OCI-LY1 (cell line): ENCODE measurements at regions not wholly inside any gene's neighbourhood (a gene's known extent, or its start where the extent isn't known, plus 50 kb on each side); places are given as distances from the start of the nearest gene placed in this dataset.

ENCODE experiments used
- H2AFZ ChIP-seq: fragments of 200-600 bp; sonication (generic), shearing (Covaris generic); 2 replicates; pipeline ENCODE4 v1.6.0; 2014; ENCODE audit warnings: antibody characterized with exemption, mild to moderate bottlenecking, low read length
- H3F3A ChIP-seq: fragments of 200-600 bp; sonication (generic), shearing (Covaris generic); 2 replicates; pipeline ENCODE4 v1.6.0; 2014; ENCODE audit warnings: mild to moderate bottlenecking, antibody characterized with exemption, low read length, moderate library complexity; ENCODE audit not compliant: insufficient read depth
- H3K27ac ChIP-seq: fragments of 200-600 bp; sonication (generic); 2 replicates; pipeline ENCODE4 v1.5.1; 2014; ENCODE audit warnings: low read length, mixed run types, mild to moderate bottlenecking, low read depth; ENCODE audit not compliant: poor library complexity, severe bottlenecking
- H3K27me3 ChIP-seq: fragments of 200-600 bp; sonication (generic); 2 replicates; pipeline ENCODE4 v1.6.0; 2014; ENCODE audit warnings: antibody characterized with exemption, mild to moderate bottlenecking, low read length, moderate library complexity; ENCODE audit not compliant: insufficient read depth
- H3K36me3 ChIP-seq: fragments of 200-600 bp; sonication (generic); 2 replicates; pipeline ENCODE4 v1.6.1; 2014; ENCODE audit warnings: mild to moderate bottlenecking, antibody characterized with exemption, low read length, moderate library complexity, mixed read lengths; ENCODE audit not compliant: insufficient read depth
- H3K4me1 ChIP-seq: fragments of 200-600 bp; sonication (generic); 2 replicates; pipeline ENCODE4 v1.5.1; 2014; ENCODE audit warnings: mild to moderate bottlenecking, low read length, moderate library complexity; ENCODE audit not compliant: insufficient read depth, severe bottlenecking
- H3K4me2 ChIP-seq: fragments of 200-600 bp; sonication (generic), shearing (Covaris generic); 2 replicates; pipeline ENCODE4 v1.6.1; 2014; ENCODE audit warnings: low read length
- H3K4me3 ChIP-seq: fragments of 200-600 bp; sonication (generic); 2 replicates; pipeline ENCODE4 v1.5.1; 2014; ENCODE audit warnings: low read length, low read depth, mild to moderate bottlenecking, mixed read lengths; ENCODE audit not compliant: poor library complexity, severe bottlenecking
- H3K79me2 ChIP-seq: fragments of 200-600 bp; shearing (Covaris generic); 2 replicates; pipeline ENCODE4 v1.6.1; 2016; ENCODE audit warnings: mixed run types, low read length, mixed read lengths; ENCODE audit not compliant: insufficient read depth
- H3K9ac ChIP-seq: fragments of 200-600 bp; sonication (generic), shearing (Covaris generic); 2 replicates; pipeline ENCODE4 v1.6.1; 2014; ENCODE audit warnings: mild to moderate bottlenecking, low read length, mixed read lengths
- H3K9me2 ChIP-seq: fragments of 200-600 bp; sonication (generic), shearing (Covaris generic); 2 replicates; pipeline ENCODE4 v1.6.1; 2014; ENCODE audit warnings: low read depth, mild to moderate bottlenecking, low read length, mixed read lengths
- H3K9me3 ChIP-seq: fragments of 200-600 bp; shearing (Covaris generic); 2 replicates; pipeline ENCODE4 v1.6.1; 2014; ENCODE audit warnings: low read length, mixed read lengths
- H4K20me1 ChIP-seq: fragments of 200-600 bp; sonication (generic), shearing (Covaris generic); 2 replicates; pipeline ENCODE4 v1.6.0; 2016; ENCODE audit warnings: mild to moderate bottlenecking, low read length; ENCODE audit not compliant: insufficient read depth
- EZH2 ChIP-seq: fragments of 200-600 bp; sonication (generic), shearing (Covaris generic); IDR thresholded peaks from 2 replicates; pipeline ENCODE4 v1.8.0; 2017; ENCODE audit warnings: borderline replicate concordance, mixed run types, mild to moderate bottlenecking, antibody characterized with exemption, low read length, moderate library complexity, mixed read lengths
- TF ChIP-seq, protein P1 (sequence below): fragments of 200-600 bp; sonication (generic), shearing (Covaris generic); IDR thresholded peaks from 2 replicates; pipeline ENCODE4 v1.5.1; 2017; ENCODE audit warnings: mild to moderate bottlenecking, antibody characterized with exemption, low read length, moderate library complexity, mixed read lengths

DNA sequence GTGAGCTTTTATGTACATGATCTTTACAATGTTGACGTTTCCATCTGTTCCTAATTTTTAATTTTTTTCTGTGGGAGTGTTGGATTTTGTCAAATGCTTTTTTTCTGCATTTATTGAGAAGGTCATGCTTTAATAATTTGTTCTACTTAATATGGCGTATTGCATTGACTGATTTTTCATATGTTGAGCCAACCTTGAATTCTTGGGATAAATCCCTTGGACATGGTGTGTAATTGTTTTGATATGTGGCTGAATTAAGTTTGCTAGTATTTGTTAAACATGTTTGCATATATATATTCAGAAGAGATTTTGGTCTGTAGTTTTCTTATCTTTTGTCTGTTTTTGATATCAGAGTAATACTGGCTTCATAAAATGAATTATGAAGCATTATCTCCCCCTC, 256.7 kb downstream of the EDEM1 start:
- TF ChIP-seq, protein P1, sequence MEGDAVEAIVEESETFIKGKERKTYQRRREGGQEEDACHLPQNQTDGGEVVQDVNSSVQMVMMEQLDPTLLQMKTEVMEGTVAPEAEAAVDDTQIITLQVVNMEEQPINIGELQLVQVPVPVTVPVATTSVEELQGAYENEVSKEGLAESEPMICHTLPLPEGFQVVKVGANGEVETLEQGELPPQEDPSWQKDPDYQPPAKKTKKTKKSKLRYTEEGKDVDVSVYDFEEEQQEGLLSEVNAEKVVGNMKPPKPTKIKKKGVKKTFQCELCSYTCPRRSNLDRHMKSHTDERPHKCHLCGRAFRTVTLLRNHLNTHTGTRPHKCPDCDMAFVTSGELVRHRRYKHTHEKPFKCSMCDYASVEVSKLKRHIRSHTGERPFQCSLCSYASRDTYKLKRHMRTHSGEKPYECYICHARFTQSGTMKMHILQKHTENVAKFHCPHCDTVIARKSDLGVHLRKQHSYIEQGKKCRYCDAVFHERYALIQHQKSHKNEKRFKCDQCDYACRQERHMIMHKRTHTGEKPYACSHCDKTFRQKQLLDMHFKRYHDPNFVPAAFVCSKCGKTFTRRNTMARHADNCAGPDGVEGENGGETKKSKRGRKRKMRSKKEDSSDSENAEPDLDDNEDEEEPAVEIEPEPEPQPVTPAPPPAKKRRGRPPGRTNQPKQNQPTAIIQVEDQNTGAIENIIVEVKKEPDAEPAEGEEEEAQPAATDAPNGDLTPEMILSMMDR, result no peak
- no peak for TF ChIP-seq EZH2
- no peaks in the 10 kb centered on the region for H4K20me1 ChIP-seq
- H3K36me3 ChIP-seq, result no peaks in the 10 kb centered on the region
- no peaks in the 10 kb centered on the region for H3F3A ChIP-seq
- H3K4me2 ChIP-seq, result no peak overlapping the region
- H2AFZ ChIP-seq, result no peak overlapping the region
- H3K9ac ChIP-seq, result no peak overlapping the region
- H3K79me2 ChIP-seq, result no peaks in the 10 kb centered on the region
- no peak overlapping the region for H3K4me3 ChIP-seq
- no peaks in the 10 kb centered on the region for H3K9me3 ChIP-seq
- no peak overlapping the region for H3K27ac ChIP-seq
- H3K9me2 ChIP-seq, result no peaks in the 10 kb centered on the region
- no peaks in the 10 kb centered on the region for H3K4me1 ChIP-seq
- H3K27me3 ChIP-seq, result no peaks in the 10 kb centered on the region

- H3K79me2 ChIP-seq, result no peaks in the 10 kb centered on the region
- no peak overlapping the region for H3K9ac ChIP-seq
- TF ChIP-seq, protein P1, result no peak
- TF ChIP-seq EZH2, result no peak
- no peak overlapping the region for H3K4me3 ChIP-seq
- H3K36me3 ChIP-seq, result no peaks in the 10 kb centered on the region
- no peaks in the 10 kb centered on the region for H3K4me1 ChIP-seq
- no peak overlapping the region for H2AFZ ChIP-seq
- H4K20me1 ChIP-seq, result no peaks in the 10 kb centered on the region
- H3K27ac ChIP-seq, result no peak overlapping the region
- H3F3A ChIP-seq, result no peaks in the 10 kb centered on the region
- H3K9me2 ChIP-seq, result no peaks in the 10 kb centered on the region
- H3K9me3 ChIP-seq, result no peaks in the 10 kb centered on the region
- no peaks in the 10 kb centered on the region for H3K27me3 ChIP-seq
- no peak overlapping the region for H3K4me2 ChIP-seq
Observed at GRCh38 chr3:5445676-5446201, 258.2 kb downstream of the EDEM1 start.

DNA sequence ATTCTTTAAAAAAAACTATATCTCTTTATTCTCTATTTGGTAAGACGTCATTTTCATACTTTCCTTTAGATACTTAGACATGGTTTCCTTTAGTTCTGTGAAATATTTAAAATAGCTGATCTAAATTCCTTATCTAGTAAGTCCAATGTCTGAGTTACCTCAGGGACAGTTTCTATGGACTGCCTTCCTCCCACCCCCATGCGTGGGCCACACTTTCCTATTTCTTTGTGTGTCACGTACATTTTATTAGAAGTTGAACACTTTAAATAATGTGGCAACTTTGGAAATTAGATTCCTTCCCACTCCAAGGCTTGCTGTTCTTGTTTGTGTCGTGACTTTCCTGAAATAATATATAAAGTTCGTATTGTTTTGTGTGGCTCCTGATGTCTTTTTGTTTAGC, 260.7 kb downstream of the EDEM1 start:
- Histone ChIP-seq H4K20me1 (no peaks in the 10 kb centered on the region), H3K79me2 (no peaks in the 10 kb centered on the region)

More for the DNA sequence above, 260.7 kb downstream of the EDEM1 start:
- Histone ChIP-seq H3K9me3 (no peaks in the 10 kb centered on the region), H3K9ac (no peak overlapping the region), H3K4me2 (no peak overlapping the region), H3K36me3 (no peaks in the 10 kb centered on the region), H3K4me3 (no peak overlapping the region), H2AFZ (no peak overlapping the region), H3K27ac (no peak overlapping the region), H3K27me3 (no peaks in the 10 kb centered on the region), H3K4me1 (no peaks in the 10 kb centered on the region), H3K9me2 (no peaks in the 10 kb centered on the region), H3F3A (no peaks in the 10 kb centered on the region)
- no peak for TF ChIP-seq EZH2
- TF ChIP-seq, protein P1, result no peak
